ENCODE measurements at regions not wholly inside any gene's neighbourhood (a gene's known extent, or its start where the extent isn't known, plus 50 kb on each side); places are given as distances from the start of the nearest gene placed in this dataset.

DNA sequence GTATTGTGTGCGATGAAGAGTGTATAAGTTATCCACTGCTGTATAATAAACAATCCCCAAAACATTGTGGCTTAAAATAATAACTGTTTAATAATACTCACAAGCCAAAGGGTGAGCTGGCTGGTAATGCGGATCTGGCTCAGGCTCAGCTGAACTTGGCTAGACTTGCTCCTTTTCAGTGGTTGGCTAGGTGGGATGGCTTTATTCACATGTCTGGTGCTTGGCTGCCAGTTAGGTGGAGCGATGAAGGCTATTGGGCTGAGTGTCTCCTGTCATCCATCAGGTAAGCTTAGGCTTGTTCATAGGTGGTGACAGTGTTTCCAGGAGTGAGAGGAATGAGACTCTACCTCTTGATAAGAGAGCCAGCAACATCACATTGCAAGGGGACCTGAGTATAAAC is 135.0 kb upstream of the ASCC3 start:
- H3K79me2 ChIP-seq (ENCODE audit: insufficient read depth, low read length) = no peaks in the 10 kb centered on the region
- no peaks in the 10 kb centered on the region for H3K9me2 ChIP-seq (ENCODE audit: insufficient read depth)
- DNase-seq (ENCODE audit: low read depth, low spot score) (no peak), ATAC-seq (no peak)
- no peak overlapping the region for H3K4me3 ChIP-seq (replicated peaks in 1 of 2; ENCODE audit: low read depth in 1 of 2, low read length in 2 of 2)
- intact Hi-C loops (cut with micrococcal nuclease) = no loop called here
- no peak overlapping the region for H3K4me2 ChIP-seq (ENCODE audit: low read length)
- ChIA-PET POLR2A (no interaction called here), CTCF (no interaction called here), RAD21 (ENCODE audit: low non-redundant PET in 1 of 2, low total read pairs in 2 of 2, uncharacterized antibody in 2 of 2, unreplicated experiment in 2 of 2) (no interaction called here)
- H3K36me3 ChIP-seq (ENCODE audit: control insufficient read depth in 1 of 2, insufficient read depth in 2 of 2, low read length in 2 of 2) = no peaks in the 10 kb centered on the region
- TF ChIP-seq TCF7L2 (IDR thresholded peaks at IDR 0.05; ENCODE audit: borderline replicate concordance, extremely low read depth, insufficient read depth, insufficient read length) = no peak
- TF ChIP-seq SIN3A (IDR thresholded peaks at IDR 0.05; ENCODE audit: low read depth) = no peak
- no peak for TF ChIP-seq POLR2A (IDR thresholded peaks at IDR 0.05; ENCODE audit: borderline replicate concordance, extremely low read depth, insufficient read depth, insufficient read length)
- no peak for TF ChIP-seq YY1 (IDR thresholded peaks at IDR 0.05; ENCODE audit: extremely low read depth, insufficient replicate concordance, low read depth, low read length)
- no TSS peak for BruUV-seq (replicated peaks)
- H3K27me3 ChIP-seq (ENCODE audit: insufficient read depth, low read length) = no peaks in the 10 kb centered on the region
- H3K27ac ChIP-seq (ENCODE audit: low read depth, low read length) = no peak overlapping the region
- H3K4me1 ChIP-seq (ENCODE audit: control insufficient read depth in 1 of 2, insufficient read depth in 2 of 2, low read length in 2 of 2) = peaks cover 0 to 1% of the 10 kb centered on the region in 2 experiments; a peak in 1 of 4 replicates
- H3K9me3 ChIP-seq (ENCODE audit: control insufficient read depth in 1 of 2, insufficient read depth in 1 of 2, low read depth in 1 of 2, low read length in 2 of 2) = no peaks in the 10 kb centered on the region
- no peaks in the 10 kb centered on the region for H4K20me1 ChIP-seq (ENCODE audit: insufficient read depth)
- H2AFZ ChIP-seq (ENCODE audit: low read depth, low read length, poor library complexity, severe bottlenecking) = no peak overlapping the region
- no peak overlapping the region for H3K9ac ChIP-seq (ENCODE audit: low read length)

DNA sequence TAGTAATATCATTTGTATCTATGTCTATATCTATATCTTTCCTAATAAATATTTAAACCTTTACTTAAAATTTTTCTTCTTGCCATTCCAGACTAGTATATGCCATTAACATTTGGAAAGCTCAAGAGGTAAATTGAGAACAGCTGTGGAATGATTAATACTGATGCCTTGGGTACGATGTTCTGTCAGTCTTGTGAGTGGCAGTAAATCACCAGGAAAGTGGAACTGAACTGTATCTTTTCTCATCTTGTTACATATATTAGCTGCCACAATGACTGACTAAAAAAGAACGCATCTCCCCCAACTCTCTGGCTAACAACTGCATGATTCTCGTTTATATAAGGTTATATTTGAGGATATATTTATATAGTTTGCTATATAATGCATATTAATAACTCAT is 137.0 kb upstream of the ASCC3 start:
- RAD21 ChIA-PET (ENCODE audit: low non-redundant PET in 1 of 2, low total read pairs in 2 of 2, uncharacterized antibody in 2 of 2, unreplicated experiment in 2 of 2) = no interaction called here
- H3K79me2 ChIP-seq (ENCODE audit: insufficient read depth, low read length) = no peaks in the 10 kb centered on the region
- H3K9me2 ChIP-seq (ENCODE audit: insufficient read depth) = no peaks in the 10 kb centered on the region
- DNase-seq (ENCODE audit: low read depth, low spot score) = no peak
- H3K9ac ChIP-seq (ENCODE audit: low read length) = no peak overlapping the region
- no peak overlapping the region for H2AFZ ChIP-seq (ENCODE audit: low read depth, low read length, poor library complexity, severe bottlenecking)
- CTCF ChIA-PET = no interaction called here
- no peaks in the 10 kb centered on the region for H3K4me1 ChIP-seq (ENCODE audit: control insufficient read depth in 1 of 2, insufficient read depth in 2 of 2, low read length in 2 of 2)
- no peaks in the 10 kb centered on the region for H3K9me3 ChIP-seq (ENCODE audit: control insufficient read depth in 1 of 2, insufficient read depth in 1 of 2, low read depth in 1 of 2, low read length in 2 of 2)
- intact Hi-C loops (cut with micrococcal nuclease) = no loop called here
- H3K36me3 ChIP-seq (ENCODE audit: control insufficient read depth in 1 of 2, insufficient read depth in 2 of 2, low read length in 2 of 2) = no peaks in the 10 kb centered on the region
- no peak overlapping the region for H3K27ac ChIP-seq (ENCODE audit: low read depth, low read length)
- H3K4me2 ChIP-seq (ENCODE audit: low read length) = no peak overlapping the region
- H3K4me3 ChIP-seq (replicated peaks in 1 of 2; ENCODE audit: low read depth in 1 of 2, low read length in 2 of 2) = no peak overlapping the region
- POLR2A ChIA-PET = no interaction called here
- no peaks in the 10 kb centered on the region for H4K20me1 ChIP-seq (ENCODE audit: insufficient read depth)
- no peaks in the 10 kb centered on the region for H3K27me3 ChIP-seq (ENCODE audit: insufficient read depth, low read length)
- no peak for ATAC-seq
- TF ChIP-seq FOSL1 (IDR thresholded peaks at IDR 0.05; ENCODE audit: low read depth) (no peak), EZH2phosphoT487 (IDR thresholded peaks at IDR 0.05; ENCODE audit: borderline replicate concordance) (no peak), TCF7L2 (IDR thresholded peaks at IDR 0.05; ENCODE audit: borderline replicate concordance, extremely low read depth, insufficient read depth, insufficient read length) (no peak), CEBPB (IDR thresholded peaks at IDR 0.05; ENCODE audit: low read depth) (no peak), RAD21 (IDR thresholded peaks at IDR 0.05; ENCODE audit: low read depth) (no peak), EZH2 (IDR thresholded peaks at IDR 0.05) (no peak), YY1 (IDR thresholded peaks at IDR 0.05; ENCODE audit: extremely low read depth, insufficient replicate concordance, low read depth, low read length) (no peak), JUND (IDR thresholded peaks at IDR 0.05) (no peak), SRF (IDR thresholded peaks at IDR 0.05; ENCODE audit: low read depth) (no peak)
- TF ChIP-seq, protein P1, sequence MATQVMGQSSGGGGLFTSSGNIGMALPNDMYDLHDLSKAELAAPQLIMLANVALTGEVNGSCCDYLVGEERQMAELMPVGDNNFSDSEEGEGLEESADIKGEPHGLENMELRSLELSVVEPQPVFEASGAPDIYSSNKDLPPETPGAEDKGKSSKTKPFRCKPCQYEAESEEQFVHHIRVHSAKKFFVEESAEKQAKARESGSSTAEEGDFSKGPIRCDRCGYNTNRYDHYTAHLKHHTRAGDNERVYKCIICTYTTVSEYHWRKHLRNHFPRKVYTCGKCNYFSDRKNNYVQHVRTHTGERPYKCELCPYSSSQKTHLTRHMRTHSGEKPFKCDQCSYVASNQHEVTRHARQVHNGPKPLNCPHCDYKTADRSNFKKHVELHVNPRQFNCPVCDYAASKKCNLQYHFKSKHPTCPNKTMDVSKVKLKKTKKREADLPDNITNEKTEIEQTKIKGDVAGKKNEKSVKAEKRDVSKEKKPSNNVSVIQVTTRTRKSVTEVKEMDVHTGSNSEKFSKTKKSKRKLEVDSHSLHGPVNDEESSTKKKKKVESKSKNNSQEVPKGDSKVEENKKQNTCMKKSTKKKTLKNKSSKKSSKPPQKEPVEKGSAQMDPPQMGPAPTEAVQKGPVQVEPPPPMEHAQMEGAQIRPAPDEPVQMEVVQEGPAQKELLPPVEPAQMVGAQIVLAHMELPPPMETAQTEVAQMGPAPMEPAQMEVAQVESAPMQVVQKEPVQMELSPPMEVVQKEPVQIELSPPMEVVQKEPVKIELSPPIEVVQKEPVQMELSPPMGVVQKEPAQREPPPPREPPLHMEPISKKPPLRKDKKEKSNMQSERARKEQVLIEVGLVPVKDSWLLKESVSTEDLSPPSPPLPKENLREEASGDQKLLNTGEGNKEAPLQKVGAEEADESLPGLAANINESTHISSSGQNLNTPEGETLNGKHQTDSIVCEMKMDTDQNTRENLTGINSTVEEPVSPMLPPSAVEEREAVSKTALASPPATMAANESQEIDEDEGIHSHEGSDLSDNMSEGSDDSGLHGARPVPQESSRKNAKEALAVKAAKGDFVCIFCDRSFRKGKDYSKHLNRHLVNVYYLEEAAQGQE (IDR thresholded peaks at IDR 0.05; ENCODE audit: low read depth) = no peak
- TF ChIP-seq, protein P2, sequence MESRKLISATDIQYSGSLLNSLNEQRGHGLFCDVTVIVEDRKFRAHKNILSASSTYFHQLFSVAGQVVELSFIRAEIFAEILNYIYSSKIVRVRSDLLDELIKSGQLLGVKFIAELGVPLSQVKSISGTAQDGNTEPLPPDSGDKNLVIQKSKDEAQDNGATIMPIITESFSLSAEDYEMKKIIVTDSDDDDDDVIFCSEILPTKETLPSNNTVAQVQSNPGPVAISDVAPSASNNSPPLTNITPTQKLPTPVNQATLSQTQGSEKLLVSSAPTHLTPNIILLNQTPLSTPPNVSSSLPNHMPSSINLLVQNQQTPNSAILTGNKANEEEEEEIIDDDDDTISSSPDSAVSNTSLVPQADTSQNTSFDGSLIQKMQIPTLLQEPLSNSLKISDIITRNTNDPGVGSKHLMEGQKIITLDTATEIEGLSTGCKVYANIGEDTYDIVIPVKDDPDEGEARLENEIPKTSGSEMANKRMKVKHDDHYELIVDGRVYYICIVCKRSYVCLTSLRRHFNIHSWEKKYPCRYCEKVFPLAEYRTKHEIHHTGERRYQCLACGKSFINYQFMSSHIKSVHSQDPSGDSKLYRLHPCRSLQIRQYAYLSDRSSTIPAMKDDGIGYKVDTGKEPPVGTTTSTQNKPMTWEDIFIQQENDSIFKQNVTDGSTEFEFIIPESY (IDR thresholded peaks at IDR 0.05; ENCODE audit: extremely low read depth, insufficient replicate concordance, low read length) = no peak
- no TSS peak for BruUV-seq (replicated peaks)

Measured in HCT116 (cell line).